Ovary (tissue), 7 donors: ENCODE measurements at regions not wholly inside any gene's neighbourhood (a gene's known extent, or its start where the extent isn't known, plus 50 kb on each side); places are given as distances from the start of the nearest gene placed in this dataset.
"Not testable (repeated sequence)": the region's sequence is repeated elsewhere in the genome, so short reads cannot be mapped to it uniquely, and the experiment has no call there.

Experiments used
- DNase-seq, 5 donors: peaks; one replicate each; pipeline ENCODE4 v3.0.0-alpha.2; 2019 to 2020
- H3K27ac ChIP-seq, 2 donors: fragments of 200-600 bp; one replicate each; pipeline versions ENCODE4 v1.5.1 to v1.8.0; 2019 to 2022
- H3K27me3 ChIP-seq: fragments of 200-600 bp; one replicate; pipeline ENCODE4 v1.8.0; 2022
- H3K36me3 ChIP-seq: fragments of 200-600 bp; sonication (generic); one replicate; pipeline ENCODE4 v1.5.1; 2019
- H3K4me1 ChIP-seq: one replicate; pipeline ENCODE4 v1.8.1; 2013; ENCODE audit warnings: mild to moderate bottlenecking, moderate library complexity; ENCODE audit not compliant: insufficient read depth
- H3K4me3 ChIP-seq: fragments of 200-600 bp; sonication (generic); one replicate; pipeline ENCODE4 v1.5.1; 2017
- H3K9me3 ChIP-seq, 2 donors: fragments of 200-600 bp in 1 of 2; sonication (generic) in 1 of 2; one replicate each; pipeline versions ENCODE4 v1.5.1 to v1.8.1; 2013 to 2019; ENCODE audit warnings: mild to moderate bottlenecking in 1 of 2, moderate library complexity in 1 of 2
- EP300 ChIP-seq: sonication (generic); formaldehyde crosslinking; IDR thresholded peaks from one replicate; pipeline ENCODE4 v1.6.1; 2017; ENCODE audit warnings: antibody characterized with exemption
- POLR2A ChIP-seq: fragments of 450-650 bp; IDR thresholded peaks from one replicate; pipeline ENCODE4 v1.6.1; 2017; ENCODE audit warnings: antibody characterized with exemption, mild to moderate bottlenecking, moderate library complexity
- WGBS, 3 donors: extraction: QIAGEN DNeasy Blood & Tissue Kit in 1 of 3; methylation state at CpG; one replicate each; pipeline versions ENCODE4 v1.1.5 to v1.1.7; 2013 to 2017; 5-methylcytosine and 5-hydroxymethylcytosine counted together
- intact Hi-C, 4 donors: fragments of 100-400 bp; cut with DNase I; formaldehyde crosslinking; loops; one replicate each; pipeline versions ENCODE4 v1.11.0 to v1.15.1; 2022 to 2023
- TF ChIP-seq, protein P1 (sequence below), 3 donors: fragments of 450-650 bp in 2 of 3; fragments of 200-600 bp in 1 of 3; IDR thresholded peaks; one replicate each; pipeline versions ENCODE4 v1.5.1 to v1.8.0; 2016 to 2022; ENCODE audit warnings: antibody characterized with exemption in 3 of 3, mild to moderate bottlenecking in 1 of 3
- donor health status: DM: no; HTN: no; CAD: no; lungs with moderate emphysema.
- donor health status: DM: no; HTN: no; CAD: no.
- donor health status: Bipolar disorder and iron deficiency.
- donor health status: DM: no; HTN: no; CAD: no.
- donor health status: DM: yes; HTN: yes; CAD: no.

DNA sequence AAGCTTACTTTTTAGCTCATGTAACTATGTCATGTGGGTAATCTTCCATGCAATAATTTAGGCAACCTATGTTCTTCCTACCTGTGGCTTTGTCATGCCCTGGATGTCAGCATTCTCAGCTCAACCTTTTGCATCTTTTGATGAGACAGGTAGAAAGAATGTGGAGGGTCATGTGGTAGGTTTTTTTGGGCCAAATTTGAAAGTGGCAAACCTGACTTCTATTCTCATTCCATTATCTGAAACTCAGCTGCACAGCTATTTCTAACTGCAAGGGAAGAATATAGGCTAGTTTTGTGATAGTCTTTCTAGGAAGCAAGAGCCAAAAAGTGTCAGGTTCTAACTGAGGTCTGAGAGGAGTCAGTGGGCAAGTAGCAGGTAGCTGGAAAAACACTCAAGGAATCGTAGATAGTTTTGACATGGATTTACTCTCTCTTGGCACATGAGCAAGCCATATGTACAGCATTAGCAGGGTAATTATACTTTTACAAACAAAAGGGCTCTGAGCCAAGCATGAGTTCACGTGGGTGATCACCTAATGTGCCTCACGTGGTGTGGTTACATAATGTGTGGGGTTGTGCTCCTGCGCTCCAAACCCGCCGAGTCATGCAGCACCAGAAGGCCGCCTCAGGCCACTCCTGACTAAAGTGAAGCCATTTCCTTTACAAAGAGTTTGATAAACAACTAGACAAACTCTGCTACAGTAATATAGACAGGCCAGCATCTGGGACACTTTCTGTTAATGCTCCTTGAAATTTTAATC is 1013.8 kb downstream of the PLA2G4A start:
- no peaks in the 10 kb centered on the region for H3K9me3 ChIP-seq
- WGBS, 3 donors = 87 to 91% (median 89%) methylated on average over 7 of the region's 7 CpGs
- H3K4me3 ChIP-seq = no peak overlapping the region
- DNase-seq = no peak
- no peak overlapping the region for H3K27ac ChIP-seq
- H3K36me3 ChIP-seq = no peaks in the 10 kb centered on the region
- no peaks in the 10 kb centered on the region for H3K4me1 ChIP-seq
- H3K27me3 ChIP-seq = no peaks in the 10 kb centered on the region
- intact Hi-C loops = no loop called here
- TF ChIP-seq POLR2A = no peak
- TF ChIP-seq, protein P1, sequence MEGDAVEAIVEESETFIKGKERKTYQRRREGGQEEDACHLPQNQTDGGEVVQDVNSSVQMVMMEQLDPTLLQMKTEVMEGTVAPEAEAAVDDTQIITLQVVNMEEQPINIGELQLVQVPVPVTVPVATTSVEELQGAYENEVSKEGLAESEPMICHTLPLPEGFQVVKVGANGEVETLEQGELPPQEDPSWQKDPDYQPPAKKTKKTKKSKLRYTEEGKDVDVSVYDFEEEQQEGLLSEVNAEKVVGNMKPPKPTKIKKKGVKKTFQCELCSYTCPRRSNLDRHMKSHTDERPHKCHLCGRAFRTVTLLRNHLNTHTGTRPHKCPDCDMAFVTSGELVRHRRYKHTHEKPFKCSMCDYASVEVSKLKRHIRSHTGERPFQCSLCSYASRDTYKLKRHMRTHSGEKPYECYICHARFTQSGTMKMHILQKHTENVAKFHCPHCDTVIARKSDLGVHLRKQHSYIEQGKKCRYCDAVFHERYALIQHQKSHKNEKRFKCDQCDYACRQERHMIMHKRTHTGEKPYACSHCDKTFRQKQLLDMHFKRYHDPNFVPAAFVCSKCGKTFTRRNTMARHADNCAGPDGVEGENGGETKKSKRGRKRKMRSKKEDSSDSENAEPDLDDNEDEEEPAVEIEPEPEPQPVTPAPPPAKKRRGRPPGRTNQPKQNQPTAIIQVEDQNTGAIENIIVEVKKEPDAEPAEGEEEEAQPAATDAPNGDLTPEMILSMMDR (IDR thresholded peaks at IDR 0.05) = no peak
- TF ChIP-seq EP300 = no peak

DNA sequence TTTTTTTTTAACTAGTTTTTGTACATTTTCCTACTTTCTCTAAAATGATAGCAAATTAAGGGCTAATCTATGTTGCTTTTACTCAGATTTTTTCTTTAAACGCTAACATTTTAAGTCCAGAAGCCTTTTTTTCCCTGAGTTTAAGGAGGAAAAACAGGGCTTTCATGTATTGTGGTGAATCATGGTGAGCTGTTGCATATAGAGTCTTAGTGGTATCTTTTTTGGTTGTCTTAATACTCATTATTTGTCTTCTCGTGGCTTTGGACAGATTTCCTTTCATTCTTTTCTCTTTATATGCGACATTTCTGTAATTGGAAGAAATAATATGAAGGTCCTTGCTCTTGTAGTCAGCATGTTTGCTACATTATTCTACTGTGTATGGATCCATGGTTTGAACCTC is 1015.6 kb downstream of the PLA2G4A start:
- Histone ChIP-seq H3K36me3 (no peaks in the 10 kb centered on the region), H3K9me3 (no peaks in the 10 kb centered on the region), H3K27me3 (no peaks in the 10 kb centered on the region), H3K27ac (no peak overlapping the region), H3K4me1 (no peaks in the 10 kb centered on the region), H3K4me3 (no peak overlapping the region)
- no peak for DNase-seq
- WGBS, 3 donors = 66 to 83% (median 77%) methylated on average over 3 of the region's 3 CpGs
- intact Hi-C loops = no loop called here
- no peak for TF ChIP-seq EP300
- no peak for TF ChIP-seq POLR2A
- TF ChIP-seq, protein P1 (IDR thresholded peaks at IDR 0.05) = no peak

DNA sequence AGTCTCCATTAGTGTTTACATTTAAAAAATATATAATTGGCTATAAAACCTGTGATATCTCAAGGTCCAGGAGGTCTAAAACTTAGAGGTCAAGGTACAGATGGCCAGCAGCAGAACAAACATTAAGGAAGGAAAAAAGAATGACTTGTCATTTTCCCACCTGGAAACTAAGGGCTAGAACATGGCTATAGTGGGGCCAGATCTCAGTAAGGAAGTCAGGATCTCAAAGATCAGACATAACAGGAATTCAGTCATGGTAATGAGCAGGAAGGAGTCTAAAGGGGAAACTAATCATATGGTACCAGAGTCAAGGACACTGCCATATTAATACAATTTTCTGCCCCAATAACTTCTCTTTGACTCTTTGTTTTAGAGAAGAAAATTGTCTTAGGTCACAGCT is 1018.8 kb downstream of the PLA2G4A start:
- TF ChIP-seq POLR2A (no peak), EP300 (no peak)
- TF ChIP-seq, protein P1 (IDR thresholded peaks at IDR 0.05) = no peak
- intact Hi-C loops = no loop called here
- no peak for DNase-seq
- Histone ChIP-seq H3K27me3 (no peaks in the 10 kb centered on the region), H3K9me3 (no peaks in the 10 kb centered on the region), H3K4me3 (no peak overlapping the region), H3K36me3 (no peaks in the 10 kb centered on the region), H3K27ac (no peak overlapping the region), H3K4me1 (no peaks in the 10 kb centered on the region)

DNA sequence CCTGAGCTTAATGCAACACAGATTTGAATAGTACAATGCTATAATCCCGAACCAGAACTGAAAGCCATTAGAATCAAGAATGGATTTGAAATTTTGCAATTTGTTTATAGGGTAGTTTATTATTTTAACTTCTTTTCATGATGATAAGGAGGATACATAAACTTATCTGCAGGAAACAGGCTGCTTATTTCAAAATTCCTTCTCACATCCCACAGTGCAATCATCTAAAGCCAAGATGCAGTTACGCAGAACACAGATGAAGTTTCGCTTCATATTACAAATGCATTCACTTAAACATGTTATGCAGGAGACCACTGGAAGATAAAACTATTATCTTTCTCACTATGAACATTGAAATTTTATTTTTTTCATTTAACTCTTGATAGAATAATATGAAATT is 1019.6 kb downstream of the PLA2G4A start:
- Histone ChIP-seq H3K9me3 (no peaks in the 10 kb centered on the region), H3K4me3 (no peak overlapping the region), H3K36me3 (no peaks in the 10 kb centered on the region), H3K4me1 (no peaks in the 10 kb centered on the region), H3K27ac (no peak overlapping the region), H3K27me3 (no peaks in the 10 kb centered on the region)
- no peak for DNase-seq
- 7 to 13% (median 9%) methylated on average over 3 of the region's 3 CpGs for WGBS, 3 donors
- intact Hi-C loops = no loop called here
- TF ChIP-seq EP300 = no peak

GRCh38 chr1:187850146-187850545 is 1021.4 kb downstream of the PLA2G4A start:
- DNase-seq = not testable (repeated sequence)

More at GRCh38 chr1:187850146-187850545, 1021.4 kb downstream of the PLA2G4A start:
- 94 to 100% (median 96%) methylated on average over 17 to 26 of the region's 26 CpGs for WGBS, 3 donors
- H3K4me1 ChIP-seq, H3K4me3 ChIP-seq, H3K9me3 ChIP-seq, H3K27me3 ChIP-seq, H3K27ac ChIP-seq, intact Hi-C loops, H3K36me3 ChIP-seq: not testable (repeated sequence)
